ENCODE measurements at regions not wholly inside any gene's neighbourhood (a gene's known extent, or its start where the extent isn't known, plus 50 kb on each side); places are given as distances from the start of the nearest gene placed in this dataset.

GRCh38 chr7:57207836-57208235, 75.6 kb upstream of the ZNF479 start:
- DNase-seq: no peak
- intact Hi-C loops (cut with micrococcal nuclease; ENCODE audit: unreplicated experiment): no loop called here
- H3K27me3 Mint-ChIP-seq (ENCODE audit: unreplicated experiment): no peaks in the 10 kb centered on the region
- no peak overlapping the region for H3K4me3 Mint-ChIP-seq (ENCODE audit: low read depth, unreplicated experiment)
- H3K27ac Mint-ChIP-seq (ENCODE audit: unreplicated experiment): no peak overlapping the region
- H3K36me3 Mint-ChIP-seq (ENCODE audit: insufficient read depth, unreplicated experiment): no peaks in the 10 kb centered on the region
- BruUV-seq (replicated peaks): no TSS peak
- CTCF ChIA-PET: no interaction called here
- H3K4me1 Mint-ChIP-seq (ENCODE audit: low read depth, unreplicated experiment): no peaks in the 10 kb centered on the region
- H3K9me3 Mint-ChIP-seq (ENCODE audit: low read depth, unreplicated experiment): peaks cover 16% of the 10 kb centered on the region
- TF ChIP-seq, protein P1, sequence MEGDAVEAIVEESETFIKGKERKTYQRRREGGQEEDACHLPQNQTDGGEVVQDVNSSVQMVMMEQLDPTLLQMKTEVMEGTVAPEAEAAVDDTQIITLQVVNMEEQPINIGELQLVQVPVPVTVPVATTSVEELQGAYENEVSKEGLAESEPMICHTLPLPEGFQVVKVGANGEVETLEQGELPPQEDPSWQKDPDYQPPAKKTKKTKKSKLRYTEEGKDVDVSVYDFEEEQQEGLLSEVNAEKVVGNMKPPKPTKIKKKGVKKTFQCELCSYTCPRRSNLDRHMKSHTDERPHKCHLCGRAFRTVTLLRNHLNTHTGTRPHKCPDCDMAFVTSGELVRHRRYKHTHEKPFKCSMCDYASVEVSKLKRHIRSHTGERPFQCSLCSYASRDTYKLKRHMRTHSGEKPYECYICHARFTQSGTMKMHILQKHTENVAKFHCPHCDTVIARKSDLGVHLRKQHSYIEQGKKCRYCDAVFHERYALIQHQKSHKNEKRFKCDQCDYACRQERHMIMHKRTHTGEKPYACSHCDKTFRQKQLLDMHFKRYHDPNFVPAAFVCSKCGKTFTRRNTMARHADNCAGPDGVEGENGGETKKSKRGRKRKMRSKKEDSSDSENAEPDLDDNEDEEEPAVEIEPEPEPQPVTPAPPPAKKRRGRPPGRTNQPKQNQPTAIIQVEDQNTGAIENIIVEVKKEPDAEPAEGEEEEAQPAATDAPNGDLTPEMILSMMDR (IDR thresholded peaks at IDR 0.05; ENCODE audit: unreplicated experiment): no peak

DNA sequence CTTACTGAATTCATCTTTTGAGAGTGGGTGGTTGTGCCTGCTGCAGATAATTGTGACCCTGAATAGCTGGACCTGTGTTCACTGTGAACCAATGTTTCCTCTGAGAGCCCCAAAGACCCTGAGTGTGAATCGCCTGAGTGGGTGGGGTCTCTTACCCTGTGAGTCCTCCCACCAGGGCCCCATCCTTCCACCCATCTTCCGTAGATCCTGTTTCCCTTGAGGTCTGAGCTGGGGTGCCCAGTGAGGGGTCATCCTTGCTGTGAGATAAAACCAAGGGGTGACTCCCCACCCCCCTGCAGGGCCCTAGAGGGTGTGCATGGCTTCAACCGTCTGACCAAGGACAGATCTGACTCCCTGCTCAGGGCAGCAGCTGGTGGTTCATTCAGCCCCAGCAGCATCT, 78.0 kb upstream of the ZNF479 start:
- H3K27me3 Mint-ChIP-seq (ENCODE audit: unreplicated experiment): no peaks in the 10 kb centered on the region

GRCh38 chr7:57210871-57211270, 78.6 kb upstream of the ZNF479 start:
- Mint-ChIP-seq H3K27me3 (ENCODE audit: unreplicated experiment) (no peaks in the 10 kb centered on the region), H3K4me3 (ENCODE audit: low read depth, unreplicated experiment) (no peak overlapping the region), H3K4me1 (ENCODE audit: low read depth, unreplicated experiment) (no peaks in the 10 kb centered on the region), H3K36me3 (ENCODE audit: insufficient read depth, unreplicated experiment) (no peaks in the 10 kb centered on the region), H3K27ac (ENCODE audit: unreplicated experiment) (no peak overlapping the region), H3K9me3 (ENCODE audit: low read depth, unreplicated experiment) (peaks cover 23% of the 10 kb centered on the region)
- no TSS peak for BruUV-seq (replicated peaks)
- DNase-seq: no peak
- CTCF ChIA-PET: no interaction called here
- intact Hi-C loops (cut with micrococcal nuclease; ENCODE audit: unreplicated experiment): no loop called here
- TF ChIP-seq, protein P1 (IDR thresholded peaks at IDR 0.05; ENCODE audit: unreplicated experiment): no peak

More for the DNA sequence above, 78.0 kb upstream of the ZNF479 start:
- CTCF ChIA-PET: no interaction called here
- TF ChIP-seq, protein P1 (IDR thresholded peaks at IDR 0.05; ENCODE audit: unreplicated experiment): no peak
- no peak for DNase-seq
- H3K4me1 Mint-ChIP-seq (ENCODE audit: low read depth, unreplicated experiment): no peaks in the 10 kb centered on the region
- intact Hi-C loops (cut with micrococcal nuclease; ENCODE audit: unreplicated experiment): no loop called here
- peaks cover 18% of the 10 kb centered on the region for H3K9me3 Mint-ChIP-seq (ENCODE audit: low read depth, unreplicated experiment)
- no peaks in the 10 kb centered on the region for H3K36me3 Mint-ChIP-seq (ENCODE audit: insufficient read depth, unreplicated experiment)
- H3K4me3 Mint-ChIP-seq (ENCODE audit: low read depth, unreplicated experiment): no peak overlapping the region
- no peak overlapping the region for H3K27ac Mint-ChIP-seq (ENCODE audit: unreplicated experiment)
- no TSS peak for BruUV-seq (replicated peaks)

- Mint-ChIP-seq H3K27me3 (ENCODE audit: unreplicated experiment) (no peaks in the 10 kb centered on the region), H3K4me1 (ENCODE audit: low read depth, unreplicated experiment) (no peaks in the 10 kb centered on the region)
- intact Hi-C loops (cut with micrococcal nuclease; ENCODE audit: unreplicated experiment): no loop called here
Observed at GRCh38 chr7:57211428-57212100, 79.3 kb upstream of the ZNF479 start.

More at GRCh38 chr7:57211428-57212100, 79.3 kb upstream of the ZNF479 start:
- no peak overlapping the region for H3K27ac Mint-ChIP-seq (ENCODE audit: unreplicated experiment)
- H3K36me3 Mint-ChIP-seq (ENCODE audit: insufficient read depth, unreplicated experiment): no peaks in the 10 kb centered on the region
- H3K9me3 Mint-ChIP-seq (ENCODE audit: low read depth, unreplicated experiment): peaks cover 26% of the 10 kb centered on the region
- no peak for DNase-seq
- TF ChIP-seq, protein P1 (IDR thresholded peaks at IDR 0.05; ENCODE audit: unreplicated experiment): no peak
- BruUV-seq (replicated peaks): no TSS peak
- no peak overlapping the region for H3K4me3 Mint-ChIP-seq (ENCODE audit: low read depth, unreplicated experiment)
- CTCF ChIA-PET: no interaction called here
